HS-5 (cell line): ENCODE measurements at regions not wholly inside any gene's neighbourhood (a gene's known extent, or its start where the extent isn't known, plus 50 kb on each side); places are given as distances from the start of the nearest gene placed in this dataset.

ENCODE experiments used
- DNase-seq: peaks from one replicate; pipeline ENCODE4 v3.0.0-alpha.2; 2012; ENCODE audit warnings: low read depth

- no peak for DNase-seq
Measured at GRCh38 chr1:67615886-67616285, 69.1 kb upstream of the GADD45A start.

GRCh38 chr1:67616394-67616985, 68.5 kb upstream of the GADD45A start:
- DNase-seq: no peak

DNA sequence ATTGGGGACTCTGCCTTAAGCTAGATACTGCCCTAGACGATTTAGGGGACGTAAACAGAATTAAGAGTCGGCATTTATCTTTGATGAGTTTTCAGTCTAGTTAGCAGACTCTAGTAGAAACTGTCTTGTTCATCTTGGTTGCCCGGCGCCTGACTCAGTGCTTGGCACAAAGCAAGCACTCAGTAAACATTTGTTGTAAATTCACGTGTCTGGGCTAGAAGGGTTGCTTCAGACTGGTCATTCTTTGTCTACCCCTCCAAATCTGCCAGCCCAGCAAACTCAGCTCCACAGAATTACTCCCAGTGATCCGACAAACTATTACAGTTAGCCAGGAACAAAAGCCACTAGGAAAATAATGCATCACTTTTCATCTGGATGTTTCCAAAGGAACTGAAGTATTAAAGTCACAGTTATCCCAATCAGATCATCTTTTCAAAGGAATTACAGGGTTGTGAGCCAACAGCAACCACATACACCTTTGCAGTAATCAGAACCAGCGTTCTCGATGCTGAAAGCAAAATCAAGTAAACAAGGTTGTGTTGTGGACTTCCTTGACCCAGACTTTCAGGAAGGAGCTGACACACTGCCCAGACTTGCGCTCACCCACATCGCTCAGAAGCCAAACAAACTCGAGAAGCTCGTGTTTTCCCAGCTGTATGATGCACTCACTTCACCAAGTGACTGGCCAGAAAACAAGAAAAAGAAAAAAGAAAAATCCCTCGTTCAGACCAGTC, 66.5 kb upstream of the GADD45A start:
- peak; percentile 28 for DNase-seq

- no peak for DNase-seq
Measured at GRCh38 chr1:67619080-67619479, 65.9 kb upstream of the GADD45A start.

DNA sequence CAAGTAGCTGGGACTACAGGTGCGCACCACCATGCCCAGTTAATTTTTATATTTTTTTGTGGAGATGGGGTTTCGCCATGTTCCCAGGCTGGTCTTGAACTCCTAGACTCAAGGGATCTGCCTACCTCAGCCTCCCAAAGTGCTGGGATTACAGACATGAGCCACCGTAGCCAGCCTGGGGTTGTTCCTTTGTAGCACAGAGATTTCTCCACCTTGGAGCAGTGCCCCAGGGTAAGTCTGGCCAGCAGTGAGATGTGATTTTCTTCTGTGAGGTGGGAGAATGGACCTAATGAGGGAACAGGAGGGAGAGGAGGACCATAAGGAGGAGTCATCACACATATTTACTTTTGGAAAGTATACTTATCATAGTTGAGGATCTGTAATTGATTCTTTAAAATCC, 61.1 kb upstream of the GADD45A start:
- no peak for DNase-seq

- no peak for DNase-seq
Measured at GRCh38 chr1:67624680-67625079, 60.3 kb upstream of the GADD45A start.

GRCh38 chr1:67626090-67626860, 58.7 kb upstream of the GADD45A start:
- DNase-seq: peak; percentile 70

DNA sequence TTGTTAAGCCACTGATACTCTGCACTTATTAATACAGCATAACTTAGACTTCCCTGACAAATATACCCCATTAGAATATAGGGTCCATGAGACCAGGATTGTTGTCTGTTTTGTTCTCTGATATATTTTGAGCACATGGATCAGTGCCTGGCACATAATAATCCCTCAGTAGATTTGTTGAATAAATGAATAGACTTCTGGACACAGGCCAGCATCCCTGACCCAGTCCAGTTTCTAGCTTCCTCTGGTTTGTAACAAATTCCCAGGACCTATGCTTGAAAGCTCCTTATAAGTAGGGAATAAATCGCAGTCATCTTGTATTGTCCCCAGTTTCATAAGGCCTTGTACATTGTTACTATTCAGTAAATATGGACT, 58.2 kb upstream of the GADD45A start:
- DNase-seq: no peak

- no peak for DNase-seq
Measured at GRCh38 chr1:67627336-67627735, 57.7 kb upstream of the GADD45A start.

DNA sequence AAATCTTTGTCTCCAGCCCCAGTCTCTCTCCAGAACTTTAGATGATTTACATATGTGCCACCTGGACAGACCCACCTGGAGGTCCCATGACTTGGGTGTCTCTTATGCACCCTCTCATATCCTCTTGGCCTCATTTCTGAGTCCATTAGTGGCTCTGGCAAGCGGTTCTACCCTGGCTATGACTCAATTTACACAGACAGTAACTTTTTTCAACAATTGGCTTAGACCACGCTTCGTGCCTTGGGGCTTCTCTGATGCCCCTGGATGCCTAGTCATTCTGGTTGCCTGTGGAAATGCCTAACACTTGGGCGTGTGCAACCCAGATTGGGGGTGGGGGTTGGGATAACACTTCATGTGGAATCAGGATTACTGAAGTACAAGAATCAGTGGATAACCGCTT, 57.1 kb upstream of the GADD45A start:
- DNase-seq: no peak

DNA sequence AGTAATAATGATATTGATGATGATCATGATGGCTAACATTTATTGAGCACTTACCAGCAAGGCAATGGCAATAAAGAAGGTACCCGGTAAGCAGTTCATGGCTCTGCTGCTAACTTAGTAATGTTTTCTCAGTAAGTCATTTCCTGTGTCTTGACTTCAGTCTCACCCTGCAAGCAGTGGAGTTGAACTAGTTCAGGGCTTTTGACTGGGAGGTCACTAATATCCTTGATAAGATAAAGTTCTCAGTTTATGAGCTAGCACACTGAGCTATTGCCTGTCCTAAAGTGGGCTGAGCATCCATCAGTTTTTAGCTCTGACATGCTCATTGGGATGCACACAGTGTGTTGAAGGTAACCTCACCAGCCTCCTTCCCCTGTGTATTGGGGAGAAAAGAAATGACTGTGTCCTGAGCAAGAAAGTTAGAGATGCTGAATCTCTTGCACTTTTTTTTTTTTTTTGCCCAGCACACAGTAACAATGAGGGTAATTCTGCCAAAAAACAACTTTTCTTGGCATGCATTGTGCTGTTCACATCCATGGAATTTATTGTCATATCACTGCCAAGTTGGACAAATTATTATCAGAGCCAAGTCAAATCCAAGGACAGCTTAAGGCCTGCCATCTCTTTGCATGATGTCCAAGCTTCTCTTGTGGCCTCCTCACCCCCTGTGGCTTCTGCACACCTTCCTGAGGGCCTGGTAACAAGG, 55.5 kb upstream of the GADD45A start:
- DNase-seq: no peak

DNA sequence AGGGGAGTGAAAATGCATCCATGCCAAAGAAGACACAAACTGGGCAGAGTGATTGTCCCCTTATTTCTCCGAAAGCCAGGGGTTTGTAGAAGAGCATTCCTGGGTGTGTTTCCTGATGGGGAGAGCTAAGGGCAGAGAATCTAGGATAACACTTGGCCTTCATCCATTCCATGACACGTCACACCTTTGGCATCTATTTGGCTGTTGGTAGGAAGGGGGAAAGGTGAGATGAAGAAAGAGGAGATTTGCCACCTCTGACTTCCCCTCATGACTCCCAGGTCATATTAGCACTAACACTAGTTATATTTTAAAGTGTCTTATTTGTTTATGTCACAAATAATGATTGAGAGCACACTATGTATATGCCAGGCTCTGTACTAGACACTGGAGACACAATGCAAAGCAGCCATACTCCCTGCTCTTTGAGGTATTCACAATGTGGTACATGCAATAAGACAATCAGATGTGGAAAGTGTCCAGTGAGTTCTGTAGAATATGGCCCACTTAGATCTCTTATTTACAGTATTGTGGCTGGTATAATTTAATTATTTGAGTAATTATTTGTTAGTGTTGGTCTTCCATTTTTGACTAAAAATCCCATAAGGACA, 54.5 kb upstream of the GADD45A start:
- no peak for DNase-seq

GRCh38 chr1:67632356-67632755, 52.6 kb upstream of the GADD45A start:
- no peak for DNase-seq

GRCh38 chr1:67632811-67633655, 52.0 kb upstream of the GADD45A start:
- no peak for DNase-seq

DNA sequence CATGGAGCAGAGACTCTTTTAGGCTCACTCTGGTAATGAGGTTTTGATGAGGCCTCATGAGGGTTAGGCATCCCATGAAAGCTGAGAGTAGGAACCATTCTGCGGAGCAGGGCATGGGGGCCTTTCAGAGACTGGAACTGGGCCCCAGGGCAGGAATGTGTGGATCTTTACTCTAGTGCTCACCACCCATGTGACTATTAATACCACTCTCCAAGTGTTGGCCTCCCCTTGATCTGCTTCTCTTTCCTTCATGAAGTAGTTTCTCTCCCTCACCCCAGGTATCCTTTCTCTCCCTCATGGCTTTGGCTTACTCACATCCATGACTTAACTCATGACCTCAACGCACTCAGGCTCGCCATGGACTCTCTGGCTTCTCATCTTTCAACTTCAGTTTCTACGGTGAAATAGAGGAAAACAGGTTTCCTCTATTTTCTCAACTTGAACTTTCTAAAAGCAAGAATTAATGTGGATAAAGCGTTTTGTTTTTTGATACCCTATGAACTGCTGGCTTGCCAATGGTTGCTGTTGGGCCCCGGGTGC, 50.5 kb upstream of the GADD45A start:
- DNase-seq: no peak

DNA sequence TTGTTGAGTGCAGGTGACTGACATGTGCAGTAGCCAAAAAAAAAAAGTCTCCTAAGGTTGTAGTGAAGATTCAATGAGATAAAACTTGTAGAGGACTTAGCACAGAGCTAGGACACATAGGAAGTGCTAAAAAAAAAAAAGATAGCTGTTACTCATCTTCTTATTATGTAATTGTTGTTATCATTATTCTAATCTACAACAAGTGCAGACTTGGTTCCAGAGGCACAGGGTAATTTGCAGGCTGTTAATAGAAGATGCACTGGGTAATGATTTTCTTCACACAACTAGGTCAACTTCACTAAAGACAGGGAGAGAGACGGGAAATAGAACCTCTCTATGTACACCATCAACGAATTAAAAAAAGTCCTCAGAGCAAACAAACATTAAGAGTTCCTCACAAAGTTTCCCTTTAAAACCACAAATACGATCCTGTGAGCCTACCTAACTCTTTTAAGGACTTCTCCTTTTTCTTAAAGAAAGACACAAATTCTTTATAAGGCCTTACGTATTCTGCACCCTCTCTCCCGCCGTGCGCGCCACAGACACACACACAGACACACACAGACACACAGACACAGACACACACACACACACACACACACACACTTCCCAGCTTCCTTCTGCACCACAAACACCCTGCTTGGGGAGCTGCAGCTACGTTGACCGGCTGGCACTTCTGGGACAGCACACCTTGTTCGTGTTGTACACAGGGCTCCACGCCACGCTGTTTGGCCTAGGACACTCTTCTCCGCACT, 49.8 kb upstream of the GADD45A start:
- DNase-seq: no peak
